Trophoblast cell (in vitro differentiated cells and primary cell): ENCODE measurements at regions not wholly inside any gene's neighbourhood (a gene's known extent, or its start where the extent isn't known, plus 50 kb on each side); places are given as distances from the start of the nearest gene placed in this dataset.

ENCODE experiments used
- DNase-seq, 2 donors: peaks; one replicate each; pipeline ENCODE4 v3.0.0-alpha.2; 2016
- H2AFZ ChIP-seq: 2 replicates; pipeline ENCODE4 v1.6.1; 2013; ENCODE audit warnings: low read length, moderate library complexity, mild to moderate bottlenecking; ENCODE audit not compliant: insufficient read depth, poor library complexity
- H2AK5ac ChIP-seq: 2 replicates; pipeline ENCODE4 v1.6.1; 2013; ENCODE audit warnings: mild to moderate bottlenecking, low read length
- H2BK120ac ChIP-seq: 2 replicates; pipeline ENCODE4 v1.6.1; 2013; ENCODE audit warnings: low read length, mild to moderate bottlenecking, moderate library complexity; ENCODE audit not compliant: insufficient read depth, poor library complexity
- H2BK12ac ChIP-seq: 2 replicates; pipeline ENCODE4 v1.6.1; 2013; ENCODE audit warnings: mild to moderate bottlenecking, low read length, moderate library complexity
- H2BK5ac ChIP-seq: 2 replicates; pipeline ENCODE4 v1.6.1; 2013; ENCODE audit warnings: low read length, low read depth, moderate library complexity, mild to moderate bottlenecking; ENCODE audit not compliant: poor library complexity
- H3K14ac ChIP-seq: 2 replicates; pipeline ENCODE4 v1.6.1; 2013; ENCODE audit warnings: mild to moderate bottlenecking, low read length
- H3K18ac ChIP-seq: 2 replicates; pipeline ENCODE4 v1.6.1; 2013; ENCODE audit warnings: mild to moderate bottlenecking, low read length
- H3K23ac ChIP-seq: 2 replicates; pipeline ENCODE4 v1.6.1; 2013; ENCODE audit warnings: low read length
- H3K27ac ChIP-seq: 2 replicates; pipeline ENCODE4 v1.5.1; 2013; ENCODE audit warnings: low read depth, mild to moderate bottlenecking, inconsistent platforms, low read length, moderate library complexity
- H3K27me3 ChIP-seq: 2 replicates; pipeline ENCODE4 v1.6.1; 2013; ENCODE audit warnings: inconsistent platforms, mild to moderate bottlenecking, low read length, moderate library complexity; ENCODE audit not compliant: insufficient read depth
- H3K36me3 ChIP-seq, 2 experiments: 1 replicate in 1 of 2; 2 replicates in 1 of 2; pipeline ENCODE4 v1.6.1; 2013; ENCODE audit warnings: low read length in 2 of 2, mild to moderate bottlenecking in 2 of 2, moderate library complexity in 1 of 2; ENCODE audit not compliant: insufficient read depth in 2 of 2, control insufficient read depth in 1 of 2
- H3K4ac ChIP-seq: 2 replicates; pipeline ENCODE4 v1.6.1; 2013; ENCODE audit warnings: low read depth, mild to moderate bottlenecking, low read length, moderate library complexity
- H3K4me1 ChIP-seq, 2 experiments: 1 replicate in 1 of 2; 2 replicates in 1 of 2; pipeline ENCODE4 v1.6.1; 2013; ENCODE audit warnings: low read length in 2 of 2, mild to moderate bottlenecking in 2 of 2, moderate library complexity in 1 of 2; ENCODE audit not compliant: insufficient read depth in 2 of 2, control insufficient read depth in 1 of 2
- H3K4me2 ChIP-seq: 2 replicates; pipeline ENCODE4 v1.6.1; 2013; ENCODE audit warnings: inconsistent platforms, mild to moderate bottlenecking, low read length, moderate library complexity
- H3K4me3 ChIP-seq: 2 replicates; pipeline ENCODE4 v1.5.1; 2013; ENCODE audit warnings: mild to moderate bottlenecking, low read depth, low read length, inconsistent platforms
- H3K79me1 ChIP-seq: one replicate; pipeline ENCODE4 v1.6.1; 2013; ENCODE audit warnings: low read length
- H3K79me2 ChIP-seq: 2 replicates; pipeline ENCODE4 v1.6.1; 2013; ENCODE audit warnings: low read length, mild to moderate bottlenecking; ENCODE audit not compliant: control insufficient read depth, insufficient read depth, poor library complexity
- H3K9ac ChIP-seq: 2 replicates; pipeline ENCODE4 v1.6.1; 2013; ENCODE audit warnings: mild to moderate bottlenecking, low read length
- H3K9me3 ChIP-seq: 2 replicates; pipeline ENCODE4 v1.6.1; 2013; ENCODE audit warnings: low read depth, mild to moderate bottlenecking, control low read depth, inconsistent platforms, low read length; ENCODE audit not compliant: insufficient read depth
- H4K12ac ChIP-seq: 2 replicates; pipeline ENCODE4 v1.6.1; 2013; ENCODE audit warnings: low read depth, mild to moderate bottlenecking, low read length, moderate library complexity
- H4K8ac ChIP-seq: 2 replicates; pipeline ENCODE4 v1.6.1; 2013; ENCODE audit warnings: low read depth, mild to moderate bottlenecking, low read length, moderate library complexity
- H4K91ac ChIP-seq: one replicate; pipeline ENCODE4 v1.6.1; 2013; ENCODE audit warnings: low read depth, mild to moderate bottlenecking, low read length, moderate library complexity
- WGBS: extraction: QIAGEN DNeasy Blood & Tissue Kit; methylation state at CpG from one replicate; pipeline ENCODE4 v1.1.7; 2013; ENCODE audit warnings: missing lambda C conversion rate; ENCODE audit not compliant: insufficient read length, insufficient coverage; ENCODE audit errors: extremely low coverage; 5-methylcytosine and 5-hydroxymethylcytosine counted together

DNA sequence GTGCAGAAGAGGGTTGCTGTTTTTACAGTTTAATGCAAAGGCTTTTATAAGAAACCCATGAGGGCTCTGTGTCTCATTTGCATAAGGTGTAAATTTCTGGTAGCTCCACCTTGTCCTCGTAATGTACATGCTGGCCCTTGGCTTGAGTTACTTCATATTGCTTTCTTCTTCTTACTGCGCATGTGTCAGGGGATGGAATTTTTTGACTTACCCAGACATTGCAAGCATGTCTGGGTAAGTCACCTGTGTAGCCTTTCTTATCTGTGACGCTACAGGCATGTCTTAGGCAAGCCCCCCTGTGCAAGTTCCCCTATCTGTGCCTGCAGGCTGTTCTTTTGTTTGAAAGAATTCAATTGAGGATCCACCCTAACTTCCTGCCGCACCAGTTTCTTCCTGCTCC is 274.2 kb downstream of the ETNK1 start:
- H2BK120ac ChIP-seq = no peak overlapping the region
- no peaks in the 10 kb centered on the region for H3K36me3 ChIP-seq
- no CpG with 5 or more reads among the region's 4 CpGs for WGBS
- H3K79me1 ChIP-seq = peaks cover 2% of the 10 kb centered on the region
- no peak overlapping the region for H3K4me2 ChIP-seq
- peaks cover under 1 to 5% of the 10 kb centered on the region in 2 experiments for H3K4me1 ChIP-seq
- no peak overlapping the region for H3K14ac ChIP-seq
- H4K12ac ChIP-seq = no peak overlapping the region
- H3K18ac ChIP-seq = no peak overlapping the region
- H4K91ac ChIP-seq = no peak overlapping the region
- H4K8ac ChIP-seq = no peak overlapping the region
- no peak overlapping the region for H3K9ac ChIP-seq
- no peak overlapping the region for H3K4ac ChIP-seq
- H3K23ac ChIP-seq = no peak overlapping the region
- peak; percentile 88 to 94 for DNase-seq
- no peaks in the 10 kb centered on the region for H3K79me2 ChIP-seq
- H2BK12ac ChIP-seq = no peak overlapping the region
- no peaks in the 10 kb centered on the region for H3K27me3 ChIP-seq
- H2AFZ ChIP-seq = no peak overlapping the region
- H3K27ac ChIP-seq = no peak overlapping the region
- no peak overlapping the region for H3K4me3 ChIP-seq
- no peaks in the 10 kb centered on the region for H3K9me3 ChIP-seq
- no peak overlapping the region for H2AK5ac ChIP-seq
- H2BK5ac ChIP-seq = no peak overlapping the region

DNA sequence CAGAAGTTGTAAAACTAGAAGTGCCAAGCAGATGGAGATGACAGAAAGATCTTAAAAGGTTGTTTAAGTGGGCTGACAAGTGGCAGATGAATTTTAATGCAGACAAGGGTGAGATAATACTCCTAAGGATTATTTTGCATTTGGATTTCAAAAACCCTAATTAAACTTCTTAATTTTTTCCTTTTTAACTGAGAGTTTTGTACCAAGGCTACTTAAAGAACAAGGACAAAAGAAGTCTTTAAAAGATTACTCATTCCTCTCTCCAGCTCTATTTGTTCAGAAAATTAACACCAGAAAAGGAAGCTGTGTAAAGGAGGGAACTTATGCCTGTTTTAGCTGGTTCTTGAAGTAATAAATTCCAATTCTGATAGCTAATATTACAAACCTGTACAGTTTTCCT is 275.4 kb downstream of the ETNK1 start:
- H3K79me1 ChIP-seq = peaks cover 2% of the 10 kb centered on the region
- H3K27me3 ChIP-seq = no peaks in the 10 kb centered on the region
- DNase-seq = no peak
- H4K91ac ChIP-seq = no peak overlapping the region
- H3K18ac ChIP-seq = no peak overlapping the region
- no peak overlapping the region for H3K4ac ChIP-seq
- H3K9me3 ChIP-seq = no peaks in the 10 kb centered on the region
- no peak overlapping the region for H2BK120ac ChIP-seq
- H3K36me3 ChIP-seq = no peaks in the 10 kb centered on the region
- no peak overlapping the region for H4K12ac ChIP-seq
- peaks cover 3 to 5% of the 10 kb centered on the region in 2 experiments for H3K4me1 ChIP-seq
- H3K79me2 ChIP-seq = no peaks in the 10 kb centered on the region
- no peak overlapping the region for H2BK12ac ChIP-seq
- no peak overlapping the region for H3K14ac ChIP-seq
- H3K4me2 ChIP-seq = no peak overlapping the region
- no peak overlapping the region for H3K27ac ChIP-seq
- no peak overlapping the region for H2AK5ac ChIP-seq
- no peak overlapping the region for H2BK5ac ChIP-seq
- H2AFZ ChIP-seq = no peak overlapping the region
- H3K4me3 ChIP-seq = no peak overlapping the region
- H4K8ac ChIP-seq = no peak overlapping the region
- no peak overlapping the region for H3K23ac ChIP-seq
- no peak overlapping the region for H3K9ac ChIP-seq

DNA sequence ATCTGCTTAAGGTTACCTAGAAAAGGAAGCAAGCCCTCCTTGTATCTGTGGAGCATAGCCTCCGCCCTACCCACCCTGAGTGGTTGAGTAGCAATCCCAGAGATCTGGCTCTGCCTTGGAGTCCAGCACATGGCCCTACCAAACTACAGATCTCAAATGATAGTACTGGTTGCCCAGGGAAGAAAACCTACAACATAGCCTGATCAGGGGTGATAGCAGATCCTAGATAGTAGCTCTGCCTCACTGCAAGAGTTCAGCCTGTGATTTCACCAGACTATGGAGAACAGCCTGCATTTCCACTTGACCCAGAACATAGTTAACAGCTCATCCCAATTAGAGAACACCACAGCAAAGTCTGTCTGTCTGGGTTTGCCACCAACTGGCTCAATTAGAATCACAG is 279.5 kb downstream of the ETNK1 start:
- Histone ChIP-seq H3K9me3 (no peaks in the 10 kb centered on the region), H2AK5ac (no peak overlapping the region), H2BK12ac (no peak overlapping the region), H3K27ac (no peak overlapping the region), H3K4ac (no peak overlapping the region), H2BK120ac (no peak overlapping the region), H3K27me3 (no peaks in the 10 kb centered on the region), H4K91ac (no peak overlapping the region), H3K18ac (no peak overlapping the region), H3K9ac (no peak overlapping the region), H4K12ac (no peak overlapping the region), H4K8ac (no peak overlapping the region), H3K36me3 (no peaks in the 10 kb centered on the region), H2BK5ac (no peak overlapping the region), H3K4me1 (peaks cover 2 to 3% of the 10 kb centered on the region in 2 experiments), H3K4me3 (no peak overlapping the region), H3K79me2 (no peaks in the 10 kb centered on the region), H3K23ac (no peak overlapping the region), H2AFZ (no peak overlapping the region), H3K14ac (no peak overlapping the region), H3K4me2 (no peak overlapping the region), H3K79me1 (peaks cover 2% of the 10 kb centered on the region)
- WGBS = no CpG with 5 or more reads among the region's 1 CpG
- DNase-seq = peak; percentile 5 to 58

DNA sequence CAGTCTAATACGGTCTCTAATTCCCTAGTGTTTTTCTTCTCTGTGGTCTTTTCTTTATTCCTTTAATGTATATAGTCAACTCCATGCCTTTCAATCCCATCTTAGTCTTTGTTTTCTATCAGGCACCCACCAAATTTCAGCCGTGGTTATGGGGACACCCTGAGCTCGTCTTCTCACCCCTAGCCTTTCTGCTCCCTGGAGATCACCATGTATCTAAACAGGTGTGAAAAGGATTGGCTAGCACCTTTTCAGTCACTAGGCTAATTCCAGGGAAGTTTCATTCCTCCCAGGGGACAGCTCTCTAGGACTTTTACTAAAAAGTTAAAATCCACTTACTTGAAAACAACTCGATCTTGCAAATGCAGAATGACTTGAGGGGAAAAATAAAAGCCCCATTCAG is 291.3 kb downstream of the ETNK1 start:
- Histone ChIP-seq H3K36me3 (no peaks in the 10 kb centered on the region), H3K9ac (no peak overlapping the region), H2BK120ac (no peak overlapping the region), H3K14ac (no peak overlapping the region), H4K12ac (no peak overlapping the region), H3K18ac (no peak overlapping the region), H3K4me1 (no peaks in the 10 kb centered on the region), H2BK12ac (no peak overlapping the region), H3K79me2 (no peaks in the 10 kb centered on the region), H3K9me3 (no peaks in the 10 kb centered on the region), H3K4me2 (no peak overlapping the region), H3K27me3 (no peaks in the 10 kb centered on the region), H3K79me1 (no peaks in the 10 kb centered on the region), H2BK5ac (no peak overlapping the region), H2AFZ (no peak overlapping the region), H4K8ac (no peak overlapping the region), H4K91ac (no peak overlapping the region), H2AK5ac (no peak overlapping the region), H3K4me3 (no peak overlapping the region), H3K23ac (no peak overlapping the region), H3K4ac (no peak overlapping the region), H3K27ac (no peak overlapping the region)
- DNase-seq = no peak
- no CpG with 5 or more reads among the region's 4 CpGs for WGBS
